ENCODE measurements at regions not wholly inside any gene's neighbourhood (a gene's known extent, or its start where the extent isn't known, plus 50 kb on each side); places are given as distances from the start of the nearest gene placed in this dataset.

GRCh38 chr15:62968699-62969098 lies 73.8 kb upstream of the TPM1 start:
- DNase-seq: no peak

- DNase-seq: no peak
These were observed 73.0 kb upstream of the TPM1 start for GRCh38 chr15:62969442-62970089.

GRCh38 chr15:62972814-62973213 lies 69.7 kb upstream of the TPM1 start:
- DNase-seq: no peak

- DNase-seq: no peak
These were observed 67.0 kb upstream of the TPM1 start for GRCh38 chr15:62975515-62975914.

GRCh38 chr15:62976301-62976881 lies 66.2 kb upstream of the TPM1 start:
- no peak for DNase-seq

- DNase-seq: no peak
These were observed 64.4 kb upstream of the TPM1 start for GRCh38 chr15:62977952-62978811.

- no peak for DNase-seq
These were observed 63.3 kb upstream of the TPM1 start for GRCh38 chr15:62979252-62979651.

GRCh38 chr15:62981071-62981470 lies 61.5 kb upstream of the TPM1 start:
- no peak for DNase-seq

GRCh38 chr15:62983956-62984355 lies 58.6 kb upstream of the TPM1 start:
- DNase-seq: no peak

GRCh38 chr15:62985768-62986167 lies 56.8 kb upstream of the TPM1 start:
- no peak for DNase-seq

GRCh38 chr15:62986948-62987347 lies 55.6 kb upstream of the TPM1 start:
- DNase-seq: no peak

GRCh38 chr15:62988701-62989100 lies 53.8 kb upstream of the TPM1 start:
- no peak for DNase-seq

GRCh38 chr15:62989366-62990055 lies 53.0 kb upstream of the TPM1 start:
- no peak for DNase-seq

GRCh38 chr15:62991698-62992097 lies 50.8 kb upstream of the TPM1 start:
- no peak for DNase-seq

GRCh38 chr15:62992302-62992701 lies 50.2 kb upstream of the TPM1 start:
- no peak for DNase-seq

All from CD4-positive, alpha-beta T cell treated with Interleukin-6 for 4 hours (primary cell).